HG02885 (cell line): ENCODE measurements at regions not wholly inside any gene's neighbourhood (a gene's known extent, or its start where the extent isn't known, plus 50 kb on each side); places are given as distances from the start of the nearest gene placed in this dataset.

Experiments
- ATAC-seq: cut with Tn5 transposase; IDR thresholded peaks from one replicate; pipeline ENCODE4 v1.9.1; 2021; ENCODE audit warnings: mild to moderate bottlenecking; ENCODE audit not compliant: unreplicated experiment, poor library complexity

- no peak for ATAC-seq
Observed at GRCh38 chr6:100944644-100945043, 63.5 kb upstream of the ASCC3 start.

- ATAC-seq: no peak
Observed at GRCh38 chr6:100946021-100946540, 65.0 kb upstream of the ASCC3 start.

DNA sequence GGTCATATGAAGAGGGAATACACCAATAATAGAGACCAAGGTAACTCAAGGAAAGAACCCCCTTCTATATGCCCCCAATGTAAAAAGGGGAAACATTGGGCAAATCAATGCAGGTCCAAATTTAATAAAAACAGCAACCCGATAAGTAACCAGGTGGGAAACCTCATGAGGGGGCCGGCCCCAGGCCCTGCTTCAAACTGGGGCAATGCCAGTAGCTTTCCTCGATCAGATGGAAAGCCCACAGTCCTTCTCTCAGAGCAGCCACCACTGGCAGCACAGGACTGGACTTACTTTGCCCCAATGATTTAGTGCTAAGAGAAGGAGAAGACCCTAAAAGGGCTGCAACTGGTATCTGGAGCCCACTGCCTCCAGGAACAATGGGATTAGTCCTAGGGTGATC lies 65.6 kb upstream of the ASCC3 start:
- no peak for ATAC-seq

DNA sequence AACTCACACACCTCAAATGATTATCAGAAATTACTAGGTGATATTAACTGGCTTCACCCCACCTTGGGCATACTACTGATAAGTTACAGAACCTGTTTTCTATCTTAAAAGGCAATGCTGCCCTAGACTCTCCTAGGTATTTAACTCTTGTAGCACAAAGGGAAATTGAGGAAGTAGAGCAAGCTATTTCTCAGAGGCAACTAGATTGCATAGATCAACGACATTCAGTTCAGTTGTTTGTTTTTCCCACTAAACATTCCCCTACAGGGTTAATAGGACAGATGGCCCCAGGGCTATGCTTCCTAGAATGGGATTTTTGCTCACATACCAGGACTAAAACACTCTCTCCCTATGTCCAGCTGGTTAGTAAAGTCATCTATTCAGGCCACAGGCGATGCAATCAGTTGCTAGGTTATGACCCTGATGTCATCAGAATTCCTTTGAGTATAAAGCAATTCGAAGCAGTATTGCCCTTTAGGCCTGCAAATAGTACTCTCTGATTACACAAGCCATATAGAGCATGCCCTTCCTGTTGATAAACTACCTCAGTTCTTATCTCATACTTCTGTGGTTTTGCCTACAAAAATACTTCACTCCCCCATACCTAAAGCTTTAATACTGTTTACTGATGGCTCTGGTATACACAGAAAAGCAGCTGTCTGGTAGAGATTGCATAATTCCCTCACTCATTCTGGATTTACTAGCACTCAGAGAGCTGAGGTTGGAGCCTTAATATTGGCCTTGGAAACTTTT lies 67.4 kb upstream of the ASCC3 start:
- no peak for ATAC-seq

- no peak for ATAC-seq
Observed at GRCh38 chr6:100952006-100952405, 70.9 kb upstream of the ASCC3 start.

DNA sequence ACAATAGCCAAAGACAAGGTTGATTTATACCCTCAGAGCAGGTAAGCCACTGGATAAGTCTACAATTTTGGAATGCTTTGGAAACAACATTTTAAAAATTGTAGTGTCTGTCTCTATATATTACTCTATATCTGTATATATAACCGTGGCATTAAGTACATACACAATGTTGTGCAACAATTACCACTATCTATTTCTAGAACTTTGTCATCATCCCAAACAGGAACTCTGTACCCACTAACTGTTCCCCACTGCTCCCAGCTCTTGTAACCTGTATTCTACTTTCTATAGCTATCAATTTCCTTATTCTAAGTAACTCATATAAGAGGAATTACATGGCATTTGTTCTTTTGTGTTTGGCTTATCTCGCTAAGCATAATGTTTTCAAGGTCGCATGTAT lies 78.2 kb upstream of the ASCC3 start:
- no peak for ATAC-seq

GRCh38 chr6:100962466-100962865 lies 81.3 kb upstream of the ASCC3 start:
- no peak for ATAC-seq

GRCh38 chr6:100965067-100965466 lies 83.9 kb upstream of the ASCC3 start:
- ATAC-seq: no peak

DNA sequence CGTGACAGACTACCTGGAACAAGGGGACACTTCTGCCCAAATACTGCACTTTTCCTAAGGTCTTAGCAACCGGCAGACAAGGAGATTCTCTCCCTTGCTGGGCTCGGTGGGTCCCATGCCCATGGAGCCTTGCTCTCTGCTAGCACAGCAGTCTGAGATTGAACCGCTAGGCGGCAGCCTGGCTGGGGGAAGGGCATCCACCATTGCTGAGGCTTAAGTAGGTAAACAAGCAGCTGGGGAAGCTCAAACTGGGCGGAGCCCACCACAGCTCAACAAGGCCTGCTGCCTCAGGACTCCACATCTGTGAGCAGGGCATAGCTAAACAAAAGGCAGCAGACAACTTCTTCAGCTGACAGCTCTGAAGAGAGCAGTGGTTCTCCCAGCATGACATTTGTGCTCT lies 87.8 kb upstream of the ASCC3 start:
- no peak for ATAC-seq

GRCh38 chr6:100979267-100979666 lies 98.1 kb upstream of the ASCC3 start:
- ATAC-seq: no peak

DNA sequence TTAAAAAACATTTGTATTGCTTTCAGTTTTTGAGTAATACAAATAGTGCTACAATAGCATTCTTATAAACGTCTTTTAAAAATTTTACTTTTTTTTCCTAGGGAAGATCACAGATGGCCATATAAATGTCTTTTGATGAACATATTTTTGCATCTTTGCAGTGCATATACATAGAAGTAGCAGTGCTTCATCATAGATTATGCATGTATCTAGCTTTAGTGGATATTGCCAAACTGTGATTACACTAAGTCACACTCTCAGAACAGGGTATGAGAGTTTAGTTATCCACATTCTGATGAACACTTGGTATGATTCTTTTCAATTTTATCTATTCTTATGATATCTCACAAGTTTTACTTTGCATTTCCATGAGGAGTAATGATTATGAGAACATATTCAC lies 99.8 kb upstream of the ASCC3 start:
- ATAC-seq: no peak

- ATAC-seq: no peak
Observed at GRCh38 chr6:100986921-100987320, 105.8 kb upstream of the ASCC3 start.

GRCh38 chr6:100987556-100987955 lies 106.4 kb upstream of the ASCC3 start:
- ATAC-seq: no peak

DNA sequence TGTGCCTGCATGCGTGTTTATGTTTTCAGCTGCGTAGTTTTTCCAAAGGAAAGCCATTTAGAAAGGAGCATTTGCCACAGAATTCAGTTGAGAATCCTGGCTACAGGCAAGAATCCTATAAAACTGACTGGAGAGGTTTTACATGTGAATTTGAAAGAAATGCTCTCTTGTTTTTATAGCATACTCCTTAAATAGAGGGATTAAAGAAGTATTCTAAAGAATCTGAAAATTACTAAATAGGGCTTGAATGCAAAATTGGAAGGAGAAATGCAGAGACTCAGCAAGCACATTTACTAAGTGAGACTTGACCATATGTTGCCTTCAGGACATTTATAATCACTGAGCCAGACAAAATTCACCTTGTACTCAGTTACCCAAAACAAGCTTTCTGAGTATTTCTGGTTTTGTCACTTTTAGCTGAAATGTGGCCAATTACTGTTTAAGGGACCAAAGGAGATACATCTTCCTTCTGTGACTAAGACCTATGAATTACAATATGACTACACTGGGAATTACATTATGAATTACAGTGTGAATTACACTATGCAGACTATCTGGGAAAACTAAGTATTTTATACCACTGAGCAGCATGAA lies 107.4 kb upstream of the ASCC3 start:
- no peak for ATAC-seq

DNA sequence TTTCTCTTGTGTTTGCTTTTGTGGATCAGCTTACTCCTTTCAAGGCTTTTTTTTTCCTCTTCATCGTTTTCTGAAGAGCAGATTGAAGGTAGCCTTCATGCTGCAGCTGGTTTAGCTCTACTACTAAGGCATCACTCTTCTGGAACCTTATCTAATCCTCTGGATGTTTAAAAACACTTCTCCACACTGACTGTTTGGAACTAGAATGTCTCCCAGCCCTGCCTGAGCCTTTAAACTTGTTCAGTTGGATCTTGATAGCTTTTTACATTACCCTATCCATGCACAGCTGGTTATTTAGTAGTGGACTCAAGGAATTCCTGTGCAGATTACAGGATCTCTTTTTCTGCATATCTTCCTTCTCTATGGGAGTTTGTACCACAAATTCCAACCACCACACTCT lies 108.9 kb upstream of the ASCC3 start:
- no peak for ATAC-seq

GRCh38 chr6:100996409-100996808 lies 115.3 kb upstream of the ASCC3 start:
- no peak for ATAC-seq

DNA sequence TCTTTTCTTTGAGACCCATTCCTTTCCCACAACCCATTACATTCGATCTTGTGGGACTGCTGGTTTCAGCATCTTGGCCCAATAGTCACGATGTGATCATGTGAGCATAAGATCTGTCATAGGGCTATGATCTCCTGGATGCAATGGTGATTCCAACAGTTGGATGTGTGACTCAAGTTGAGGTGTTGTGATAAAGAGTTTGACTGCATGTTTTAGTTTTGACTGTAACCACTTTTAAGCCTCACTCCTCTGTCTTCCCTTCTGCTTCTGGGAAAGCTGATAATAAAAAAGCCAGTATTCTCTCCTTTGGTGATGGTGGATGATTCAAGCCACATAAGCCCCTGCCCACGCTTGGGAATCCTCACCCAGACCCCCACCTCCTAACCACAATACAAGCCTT lies 117.0 kb upstream of the ASCC3 start:
- ATAC-seq: no peak

DNA sequence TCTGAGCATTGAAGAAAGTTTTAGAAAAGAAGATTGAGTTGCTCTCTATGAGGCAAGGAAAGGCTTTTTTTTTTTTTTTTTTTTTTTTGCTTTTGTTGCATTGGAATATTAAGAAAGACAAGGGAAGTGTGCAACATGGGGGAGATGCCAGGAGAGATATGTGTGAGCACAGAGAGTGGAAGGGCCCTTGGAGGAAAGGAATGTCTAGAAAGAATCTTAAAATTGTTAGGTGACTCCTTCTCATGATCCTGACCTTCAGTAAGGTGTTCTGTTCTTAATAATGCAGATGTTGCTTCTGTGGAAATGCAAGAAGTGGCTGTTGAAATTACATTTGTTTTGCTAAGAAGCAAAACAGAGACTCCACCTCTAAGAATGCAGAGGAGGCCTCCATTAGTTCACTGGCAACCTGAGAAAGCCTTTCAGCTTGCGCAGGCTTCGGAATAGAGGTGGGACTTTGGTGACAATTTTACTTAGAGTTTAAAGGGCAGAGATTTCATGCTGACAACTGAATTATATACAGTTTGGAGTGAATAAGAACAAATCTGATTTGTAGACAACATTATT lies 118.0 kb upstream of the ASCC3 start:
- ATAC-seq: no peak

DNA sequence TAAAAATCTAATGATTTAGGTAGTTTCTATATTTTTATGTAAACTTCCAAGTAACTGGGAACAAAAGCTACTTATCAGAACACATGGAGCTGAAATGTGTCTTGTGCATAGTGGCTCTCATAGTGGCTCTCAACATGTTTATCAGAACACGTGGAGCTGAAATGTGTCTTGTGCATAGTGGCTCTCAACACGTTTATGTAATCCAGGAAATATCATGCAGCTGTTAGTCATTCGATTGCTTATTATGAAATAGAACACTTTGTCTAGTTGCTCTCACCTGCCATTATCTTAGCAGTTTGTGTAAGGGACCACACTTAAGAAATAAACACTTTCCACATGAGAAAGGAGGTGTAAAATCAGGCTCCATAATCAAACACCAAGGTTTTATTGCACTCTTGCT lies 119.2 kb upstream of the ASCC3 start:
- no peak for ATAC-seq

GRCh38 chr6:101001012-101001411 lies 119.9 kb upstream of the ASCC3 start:
- no peak for ATAC-seq

DNA sequence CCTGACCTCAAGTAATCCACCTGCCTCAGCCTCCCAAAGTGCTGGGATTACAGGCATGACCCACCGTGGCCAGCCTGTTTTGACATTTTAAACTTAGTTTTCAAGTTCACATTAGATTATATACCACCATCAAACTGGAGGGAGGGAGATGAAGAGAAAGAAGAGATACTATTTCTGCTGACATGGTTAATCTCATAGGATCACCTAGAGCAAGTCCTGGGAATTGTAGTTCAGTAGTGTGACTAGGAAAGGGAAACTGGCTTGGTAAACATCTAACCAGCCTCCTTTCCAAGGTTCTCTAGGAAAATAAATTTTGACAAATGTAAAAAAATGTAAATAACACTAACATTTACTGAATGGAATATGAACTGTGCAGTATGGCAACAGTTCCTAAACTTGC lies 120.5 kb upstream of the ASCC3 start:
- ATAC-seq: no peak

DNA sequence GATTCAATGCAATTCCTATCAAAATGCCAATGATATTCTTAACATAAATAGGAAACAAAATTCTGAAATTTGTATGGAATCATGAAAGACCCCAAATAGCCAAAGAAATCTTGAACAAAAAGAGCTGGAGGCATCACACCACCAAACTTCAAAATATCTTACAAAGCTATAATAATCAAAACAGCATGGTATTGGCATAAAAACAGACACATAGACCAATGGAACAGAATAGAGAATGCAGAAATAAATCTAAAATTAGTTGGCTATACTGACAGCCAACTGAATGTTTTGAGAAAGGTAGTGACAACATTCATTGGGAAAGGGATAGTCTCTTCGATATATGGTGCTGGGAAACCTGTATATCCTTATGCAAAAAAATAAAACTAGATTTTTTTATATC lies 121.9 kb upstream of the ASCC3 start:
- ATAC-seq: no peak
